PC-3 (cell line): ENCODE measurements at regions not wholly inside any gene's neighbourhood (a gene's known extent, or its start where the extent isn't known, plus 50 kb on each side); places are given as distances from the start of the nearest gene placed in this dataset.

ENCODE experiments used
- ATAC-seq: fragments of 200-7000 bp; cut with Tn5 transposase; 2 replicates; pipeline ENCODE4 v1.9.1; 2020; ENCODE audit warnings: mild to moderate bottlenecking, moderate library complexity
- BruUV-seq: library from RNA; stranded (reverse); fragments of 400-500 nt; replicated peaks from 2 replicates; lab custom pipeline; 2021; lab: Mats Ljungman, UMichigan
- CTCF ChIA-PET: fragments of 300-600 bp; sonication (Branson Sonifier 250); formaldehyde crosslinking; loops from one replicate; lab custom pipeline; 2022; ENCODE audit warnings: antibody characterized with exemption; lab: Charles Lee
- POLR2A ChIA-PET: fragments of 300-600 bp; sonication (Branson Sonifier 250); formaldehyde crosslinking; loops from one replicate; lab custom pipeline; 2022; ENCODE audit warnings: antibody characterized with exemption; ENCODE audit not compliant: unreplicated experiment; lab: Charles Lee
- DNase-seq: peaks from one replicate; pipeline ENCODE4 v3.0.0-alpha.2; 2015
- H2AFZ ChIP-seq: fragments of 300-600 bp; sonication (generic); 2 replicates; pipeline ENCODE4 v1.6.0; 2016; ENCODE audit warnings: antibody characterized with exemption, low read length
- H3F3A ChIP-seq: fragments of 300-600 bp; sonication (generic); one replicate; pipeline ENCODE4 v1.6.0; 2017; ENCODE audit warnings: antibody characterized with exemption, low read length, control low read depth, mild to moderate bottlenecking; ENCODE audit not compliant: unreplicated experiment
- H3K27ac ChIP-seq: fragments of 300-600 bp; sonication (generic); 2 replicates; pipeline ENCODE4 v1.5.1; 2016; ENCODE audit warnings: mild to moderate bottlenecking, low read length
- H3K27me3 ChIP-seq: fragments of 300-600 bp; sonication (generic); 2 replicates; pipeline ENCODE4 v1.6.1; 2016; ENCODE audit warnings: low read length, mixed read lengths
- H3K36me3 ChIP-seq: fragments of 300-600 bp; sonication (generic); 2 replicates; pipeline ENCODE4 v1.6.1; 2016; ENCODE audit warnings: low read depth, mixed run types, low read length, mixed read lengths
- H3K4me1 ChIP-seq: fragments of 300-600 bp; sonication (generic); 2 replicates; pipeline ENCODE4 v1.5.1; 2016; ENCODE audit warnings: low read length; ENCODE audit not compliant: insufficient read depth
- H3K4me2 ChIP-seq: fragments of 300-600 bp; sonication (generic); 2 replicates; pipeline ENCODE4 v1.6.0; 2016; ENCODE audit warnings: low read length
- H3K4me3 ChIP-seq: fragments of 300-600 bp; sonication (generic); 2 replicates; pipeline ENCODE4 v1.5.1; 2016; ENCODE audit warnings: mild to moderate bottlenecking, low read length, mixed read lengths
- H3K79me2 ChIP-seq: fragments of 300-600 bp; sonication (generic); 2 replicates; pipeline ENCODE4 v1.6.1; 2017; ENCODE audit warnings: low read length, mixed read lengths
- H3K9ac ChIP-seq: fragments of 300-600 bp; sonication (generic); 2 replicates; pipeline ENCODE4 v1.6.0; 2016; ENCODE audit warnings: mild to moderate bottlenecking, low read length
- H3K9me2 ChIP-seq: fragments of 300-600 bp; sonication (generic); replicated peaks from 2 replicates; pipeline ENCODE4 v1.6.1; 2016; ENCODE audit warnings: mixed run types, low read length, mixed read lengths
- H3K9me3 ChIP-seq: fragments of 300-600 bp; sonication (generic); 2 replicates; pipeline ENCODE4 v1.6.1; 2016; ENCODE audit warnings: low read length, mixed read lengths
- H4K20me1 ChIP-seq: fragments of 300-600 bp; sonication (generic); 2 replicates; pipeline ENCODE4 v1.6.1; 2016; ENCODE audit warnings: low read length, mixed read lengths
- EZH2 ChIP-seq: fragments of 300-600 bp; sonication (generic); IDR thresholded peaks from one replicate; pipeline ENCODE4 v1.6.1; 2017; ENCODE audit warnings: antibody characterized with exemption, mild to moderate bottlenecking, low read length; ENCODE audit not compliant: unreplicated experiment
- EZH2phosphoT487 ChIP-seq: fragments of 300-600 bp; sonication (generic); IDR thresholded peaks from 2 replicates; pipeline ENCODE4 v1.6.1; 2018; ENCODE audit warnings: mild to moderate bottlenecking, antibody characterized with exemption, low read length, borderline replicate concordance
- intact Hi-C: fragments of 100-400 bp; cut with micrococcal nuclease; formaldehyde crosslinking; loops from 2 replicates; pipeline ENCODE4 v1.9.0; 2023
- TF ChIP-seq, protein P1 (sequence below): fragments of 300-600 bp; sonication (generic); conservative IDR thresholded peaks from 2 replicates; pipeline ENCODE4 v1.5.1; 2017; ENCODE audit warnings: antibody characterized with exemption, low read depth, mild to moderate bottlenecking, low read length

DNA sequence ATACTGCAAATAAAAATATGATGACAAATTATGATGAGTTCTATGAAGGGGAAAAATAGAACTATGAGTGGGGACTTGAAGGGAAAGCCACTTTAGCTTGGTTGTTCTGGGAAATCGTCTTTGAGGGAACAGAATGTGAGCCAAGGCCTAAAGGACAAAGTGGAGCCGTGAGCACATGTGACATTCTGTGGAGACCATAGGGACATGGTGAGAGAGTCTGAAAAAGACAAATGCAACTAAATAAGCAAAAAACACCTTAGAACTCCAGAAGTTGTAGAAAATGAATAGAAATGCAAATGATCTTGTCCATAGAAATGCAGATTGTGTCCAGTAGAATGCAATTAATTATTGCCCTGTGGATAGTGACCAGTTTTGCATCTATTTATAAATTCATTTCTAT is 86.8 kb upstream of the ANKRD10 start:
- Histone ChIP-seq H3K9me3 (no peaks in the 10 kb centered on the region), H3K4me2 (no peak overlapping the region), H3K27me3 (no peaks in the 10 kb centered on the region), H3F3A (no peaks in the 10 kb centered on the region), H4K20me1 (no peaks in the 10 kb centered on the region), H3K36me3 (no peaks in the 10 kb centered on the region), H2AFZ (no peak overlapping the region), H3K27ac (no peak overlapping the region), H3K79me2 (no peaks in the 10 kb centered on the region), H3K4me3 (no peak overlapping the region), H3K9ac (no peak overlapping the region), H3K9me2 (no peaks in the 10 kb centered on the region), H3K4me1 (peaks cover 15% of the 10 kb centered on the region)
- no TSS peak for BruUV-seq
- CTCF ChIA-PET: no interaction called here
- intact Hi-C loops: no loop called here
- no peak for DNase-seq
- ATAC-seq: no peak
- POLR2A ChIA-PET: no interaction called here
- TF ChIP-seq EZH2phosphoT487 (no peak), EZH2 (no peak)
- TF ChIP-seq, protein P1, sequence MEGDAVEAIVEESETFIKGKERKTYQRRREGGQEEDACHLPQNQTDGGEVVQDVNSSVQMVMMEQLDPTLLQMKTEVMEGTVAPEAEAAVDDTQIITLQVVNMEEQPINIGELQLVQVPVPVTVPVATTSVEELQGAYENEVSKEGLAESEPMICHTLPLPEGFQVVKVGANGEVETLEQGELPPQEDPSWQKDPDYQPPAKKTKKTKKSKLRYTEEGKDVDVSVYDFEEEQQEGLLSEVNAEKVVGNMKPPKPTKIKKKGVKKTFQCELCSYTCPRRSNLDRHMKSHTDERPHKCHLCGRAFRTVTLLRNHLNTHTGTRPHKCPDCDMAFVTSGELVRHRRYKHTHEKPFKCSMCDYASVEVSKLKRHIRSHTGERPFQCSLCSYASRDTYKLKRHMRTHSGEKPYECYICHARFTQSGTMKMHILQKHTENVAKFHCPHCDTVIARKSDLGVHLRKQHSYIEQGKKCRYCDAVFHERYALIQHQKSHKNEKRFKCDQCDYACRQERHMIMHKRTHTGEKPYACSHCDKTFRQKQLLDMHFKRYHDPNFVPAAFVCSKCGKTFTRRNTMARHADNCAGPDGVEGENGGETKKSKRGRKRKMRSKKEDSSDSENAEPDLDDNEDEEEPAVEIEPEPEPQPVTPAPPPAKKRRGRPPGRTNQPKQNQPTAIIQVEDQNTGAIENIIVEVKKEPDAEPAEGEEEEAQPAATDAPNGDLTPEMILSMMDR: no peak

DNA sequence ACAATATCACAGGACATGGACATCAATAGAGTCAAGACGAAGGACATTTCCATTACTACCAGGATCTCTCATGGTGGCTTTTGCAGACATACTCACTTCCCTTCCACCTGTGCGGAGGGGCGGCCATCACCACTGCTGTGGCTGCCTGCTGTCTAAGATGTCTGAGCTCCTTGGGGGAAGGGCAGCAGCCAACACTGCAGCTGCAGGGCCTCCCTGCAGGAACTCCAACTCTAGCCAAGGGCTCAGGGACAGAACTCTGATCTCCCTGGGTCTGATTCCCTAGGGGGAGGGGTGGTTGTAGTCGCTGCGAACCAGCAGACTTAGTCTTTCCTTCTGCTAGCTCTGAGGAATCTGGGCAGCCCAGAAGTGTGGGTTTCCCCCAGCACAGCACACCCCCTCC is 78.9 kb upstream of the ANKRD10 start:
- no peak overlapping the region for H3K9ac ChIP-seq
- no peaks in the 10 kb centered on the region for H3F3A ChIP-seq
- TF ChIP-seq EZH2phosphoT487 (no peak), EZH2 (no peak)
- TF ChIP-seq, protein P1: no peak
- H4K20me1 ChIP-seq: no peaks in the 10 kb centered on the region
- DNase-seq: no peak
- H3K4me2 ChIP-seq: no peak overlapping the region
- BruUV-seq: no TSS peak
- no peaks in the 10 kb centered on the region for H3K4me1 ChIP-seq
- H3K27ac ChIP-seq: no peak overlapping the region
- ChIA-PET CTCF (no interaction called here), POLR2A (no interaction called here)
- no peaks in the 10 kb centered on the region for H3K79me2 ChIP-seq
- no peaks in the 10 kb centered on the region for H3K9me2 ChIP-seq
- ATAC-seq: no peak
- intact Hi-C loops: no loop called here
- no peaks in the 10 kb centered on the region for H3K36me3 ChIP-seq
- H2AFZ ChIP-seq: no peak overlapping the region
- H3K27me3 ChIP-seq: no peaks in the 10 kb centered on the region
- H3K9me3 ChIP-seq: no peaks in the 10 kb centered on the region
- H3K4me3 ChIP-seq: no peak overlapping the region

DNA sequence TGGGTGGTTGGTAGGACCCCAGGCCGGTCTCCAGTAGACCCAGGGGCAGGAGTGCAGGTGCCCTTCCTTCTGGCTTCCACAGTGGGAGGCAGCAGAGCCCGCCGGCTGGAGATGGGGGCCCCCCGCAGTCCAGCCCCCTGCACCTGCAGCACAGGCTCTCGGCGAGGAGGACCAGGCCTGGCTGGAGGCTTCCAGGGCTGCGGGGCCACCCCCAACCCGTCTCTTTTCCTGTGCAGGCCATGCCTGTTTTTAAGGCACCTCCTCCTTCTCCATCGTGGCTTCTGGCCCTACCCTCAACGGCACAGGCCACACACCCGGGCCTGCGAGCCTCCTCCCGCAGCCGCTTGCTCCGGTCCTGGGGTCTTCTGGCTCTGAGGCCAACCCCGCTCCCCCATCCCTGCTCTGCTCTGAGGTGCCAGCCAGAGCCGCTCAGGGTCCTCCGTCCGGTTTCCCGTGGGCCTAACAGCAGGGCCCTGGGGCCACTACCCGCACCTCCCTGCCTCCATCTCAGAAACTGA is 77.2 kb upstream of the ANKRD10 start:
- CTCF ChIA-PET: no interaction called here
- intact Hi-C loops: no loop called here
- Histone ChIP-seq H2AFZ (no peak overlapping the region), H3K27me3 (no peaks in the 10 kb centered on the region), H3K27ac (no peak overlapping the region), H3K9ac (no peak overlapping the region), H3K4me2 (no peak overlapping the region), H3K4me1 (no peaks in the 10 kb centered on the region), H4K20me1 (no peaks in the 10 kb centered on the region), H3K9me3 (no peaks in the 10 kb centered on the region), H3K36me3 (no peaks in the 10 kb centered on the region), H3K79me2 (no peaks in the 10 kb centered on the region), H3F3A (no peaks in the 10 kb centered on the region), H3K9me2 (no peaks in the 10 kb centered on the region), H3K4me3 (no peak overlapping the region)
- TF ChIP-seq EZH2phosphoT487 (no peak), EZH2 (no peak)
- TF ChIP-seq, protein P1: no peak
- no TSS peak for BruUV-seq
- DNase-seq (no peak), ATAC-seq (no peak)
- POLR2A ChIA-PET: no interaction called here
